ENCODE measurements at regions not wholly inside any gene's neighbourhood (a gene's known extent, or its start where the extent isn't known, plus 50 kb on each side); places are given as distances from the start of the nearest gene placed in this dataset.

DNA sequence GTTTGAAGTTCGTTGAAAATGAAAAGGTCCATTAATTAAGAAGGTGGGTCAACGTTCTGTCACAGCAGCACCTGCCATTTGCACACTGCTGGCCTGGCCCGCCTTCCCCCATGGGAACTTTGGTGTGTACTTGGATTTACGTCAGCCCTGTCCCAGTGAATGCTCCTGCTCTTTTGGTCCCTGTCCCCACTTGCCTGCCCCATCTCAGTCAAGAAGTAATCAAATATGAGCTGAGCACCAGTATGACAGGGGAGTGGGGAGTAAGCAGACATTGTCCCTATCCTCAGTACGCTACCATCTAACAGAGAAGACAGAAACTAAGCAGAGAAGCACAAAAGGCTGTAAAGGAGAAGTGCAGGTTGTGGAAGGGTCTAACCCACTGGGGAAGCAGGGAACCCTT is 65.1 kb downstream of the SLC4A3 start:
- Mint-ChIP-seq H3K36me3 (ENCODE audit: low read depth) (no peaks in the 10 kb centered on the region), H3K27me3 (ENCODE audit: low read depth) (peaks cover 21% of the 10 kb centered on the region), H3K4me3 (no peak overlapping the region), H3K27ac (no peak overlapping the region), H3K9me3 (no peaks in the 10 kb centered on the region), H3K4me1 (ENCODE audit: low read depth) (no peaks in the 10 kb centered on the region)

DNA sequence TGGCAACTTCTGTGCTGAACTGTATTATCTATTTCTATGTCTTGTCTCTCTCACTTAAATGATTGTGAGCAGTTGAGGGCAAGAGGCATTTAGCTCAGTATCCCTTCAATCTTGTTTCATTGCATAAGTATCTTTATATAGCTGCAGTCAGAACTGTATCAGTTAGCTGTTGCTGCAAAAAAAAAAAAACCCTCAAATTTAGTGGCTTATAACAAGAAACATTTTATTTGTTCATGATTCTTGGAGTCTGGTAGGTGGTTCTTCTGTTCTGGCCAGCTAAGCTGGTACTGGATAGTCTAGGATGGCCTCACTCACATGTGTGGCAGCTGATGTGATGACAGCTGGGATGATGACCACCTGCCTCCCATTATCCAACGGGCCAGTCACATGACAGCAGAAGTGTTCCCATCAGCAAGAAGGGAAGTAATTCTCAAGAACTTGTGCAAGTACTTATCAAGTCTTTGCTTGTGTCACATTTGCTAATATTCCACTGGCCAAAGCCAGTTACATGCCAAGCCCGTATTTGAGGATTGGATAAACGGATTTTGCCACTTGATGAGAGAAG is 67.8 kb downstream of the SLC4A3 start:
- Mint-ChIP-seq H3K36me3 (ENCODE audit: low read depth) (no peaks in the 10 kb centered on the region), H3K27ac (no peak overlapping the region), H3K4me3 (no peak overlapping the region), H3K27me3 (ENCODE audit: low read depth) (peaks cover 36% of the 10 kb centered on the region), H3K9me3 (no peaks in the 10 kb centered on the region), H3K4me1 (ENCODE audit: low read depth) (no peaks in the 10 kb centered on the region)

DNA sequence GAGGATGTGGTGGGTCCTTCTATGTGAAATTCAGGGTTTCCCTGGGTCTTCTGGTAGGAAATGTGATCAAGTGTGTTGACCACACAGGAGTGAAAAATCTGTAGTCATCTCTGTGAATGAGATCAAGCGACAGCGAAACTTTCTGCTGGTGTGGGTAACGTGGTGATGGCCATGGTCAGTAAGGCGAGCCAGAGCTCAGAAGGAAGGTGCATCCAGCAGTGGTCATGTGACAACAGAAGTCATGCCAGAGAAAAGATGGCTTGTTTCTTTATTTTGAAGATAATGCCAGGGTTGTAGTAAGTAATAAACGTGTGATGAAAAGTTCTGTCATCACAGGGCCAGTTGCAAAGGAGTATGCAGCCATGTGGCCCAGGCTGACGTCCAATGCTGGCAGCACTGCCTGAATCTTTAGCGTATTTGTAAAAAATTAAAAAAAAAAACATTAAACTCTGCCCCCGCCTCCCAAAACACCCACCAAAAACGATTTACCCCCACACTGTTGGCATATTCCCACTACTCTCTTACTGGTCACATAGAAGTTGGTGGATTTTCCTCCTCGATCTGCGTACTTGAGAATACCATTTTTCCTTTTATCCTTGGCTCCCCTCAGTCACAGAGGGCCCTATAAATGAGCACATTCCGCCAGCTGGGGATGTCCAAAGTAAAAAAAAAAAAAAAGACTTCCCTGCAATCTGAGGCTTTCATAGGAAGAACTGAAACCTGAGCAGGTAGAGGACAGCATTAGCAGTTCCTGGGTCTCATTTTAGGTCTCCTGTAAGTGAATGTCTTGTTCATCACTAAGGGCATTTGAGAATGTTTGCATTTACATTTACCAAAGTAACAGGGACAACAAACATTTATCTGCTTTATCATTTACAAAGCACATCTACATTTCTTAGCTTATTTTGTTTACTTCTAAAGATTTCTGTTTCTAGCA is 70.6 kb downstream of the SLC4A3 start:
- no peaks in the 10 kb centered on the region for H3K36me3 Mint-ChIP-seq (ENCODE audit: low read depth)
- H3K4me1 Mint-ChIP-seq (ENCODE audit: low read depth), result no peaks in the 10 kb centered on the region
- H3K27ac Mint-ChIP-seq, result no peak overlapping the region
- H3K27me3 Mint-ChIP-seq (ENCODE audit: low read depth), result peaks cover 36% of the 10 kb centered on the region
- no peak overlapping the region for H3K4me3 Mint-ChIP-seq
- no peaks in the 10 kb centered on the region for H3K9me3 Mint-ChIP-seq

DNA sequence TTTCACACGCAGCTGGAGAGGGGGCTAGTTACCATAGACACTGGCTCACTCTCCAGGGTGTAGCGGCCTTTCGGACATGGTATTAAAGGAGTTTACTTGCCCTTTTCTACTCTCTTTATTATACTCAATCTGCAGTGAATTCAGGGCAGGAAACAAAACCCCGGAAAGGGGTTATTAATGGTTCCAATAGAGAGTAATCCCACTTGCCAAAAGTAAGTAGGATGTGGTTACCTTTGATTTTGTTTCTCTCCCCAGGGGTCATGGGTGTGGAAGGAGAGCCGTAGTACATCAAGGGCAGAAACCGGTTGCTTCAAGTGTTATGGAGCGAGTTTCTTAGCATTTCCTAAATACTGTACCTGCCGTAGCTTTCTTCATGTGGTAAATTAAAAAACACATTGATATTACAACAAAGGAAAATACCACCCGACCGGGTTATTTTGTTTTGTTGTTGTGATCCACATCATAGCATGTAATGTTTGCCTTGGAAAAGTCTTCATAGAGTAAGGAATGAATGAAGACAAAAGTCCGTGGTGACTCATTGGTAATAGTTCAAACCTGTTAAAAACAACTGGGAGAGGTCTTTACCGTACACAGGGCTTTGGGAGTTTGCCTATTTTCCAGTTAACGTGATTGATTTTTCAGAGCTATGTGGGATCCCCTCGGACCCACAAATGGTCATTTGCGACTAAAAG is 71.5 kb downstream of the SLC4A3 start:
- no peaks in the 10 kb centered on the region for H3K4me1 Mint-ChIP-seq (ENCODE audit: low read depth)
- peaks cover 30% of the 10 kb centered on the region for H3K27me3 Mint-ChIP-seq (ENCODE audit: low read depth)
- no peak overlapping the region for H3K27ac Mint-ChIP-seq
- no peak overlapping the region for H3K4me3 Mint-ChIP-seq
- H3K36me3 Mint-ChIP-seq (ENCODE audit: low read depth), result no peaks in the 10 kb centered on the region
- H3K9me3 Mint-ChIP-seq, result no peaks in the 10 kb centered on the region

DNA sequence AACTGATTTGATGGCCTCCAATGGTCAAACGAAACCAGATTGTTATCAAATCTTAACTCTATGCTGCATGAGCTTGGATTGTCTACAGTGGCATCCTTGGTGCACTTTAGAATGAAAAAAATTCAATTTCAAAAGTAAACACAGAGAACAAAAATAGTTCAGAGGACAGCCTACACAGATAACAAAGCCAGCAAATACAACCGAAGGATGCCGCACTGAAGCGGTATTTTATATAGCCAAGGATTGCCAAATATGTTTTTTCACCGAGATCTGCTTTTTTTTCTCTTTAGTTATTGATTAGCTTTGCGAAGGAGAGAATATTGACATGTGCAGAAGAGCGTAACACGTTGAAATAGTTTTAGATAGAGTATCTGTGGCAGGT is 72.0 kb downstream of the SLC4A3 start:
- Mint-ChIP-seq H3K4me3 (no peak overlapping the region), H3K27ac (no peak overlapping the region), H3K4me1 (ENCODE audit: low read depth) (no peaks in the 10 kb centered on the region), H3K27me3 (ENCODE audit: low read depth) (peaks cover 30% of the 10 kb centered on the region), H3K36me3 (ENCODE audit: low read depth) (no peaks in the 10 kb centered on the region), H3K9me3 (no peaks in the 10 kb centered on the region)

DNA sequence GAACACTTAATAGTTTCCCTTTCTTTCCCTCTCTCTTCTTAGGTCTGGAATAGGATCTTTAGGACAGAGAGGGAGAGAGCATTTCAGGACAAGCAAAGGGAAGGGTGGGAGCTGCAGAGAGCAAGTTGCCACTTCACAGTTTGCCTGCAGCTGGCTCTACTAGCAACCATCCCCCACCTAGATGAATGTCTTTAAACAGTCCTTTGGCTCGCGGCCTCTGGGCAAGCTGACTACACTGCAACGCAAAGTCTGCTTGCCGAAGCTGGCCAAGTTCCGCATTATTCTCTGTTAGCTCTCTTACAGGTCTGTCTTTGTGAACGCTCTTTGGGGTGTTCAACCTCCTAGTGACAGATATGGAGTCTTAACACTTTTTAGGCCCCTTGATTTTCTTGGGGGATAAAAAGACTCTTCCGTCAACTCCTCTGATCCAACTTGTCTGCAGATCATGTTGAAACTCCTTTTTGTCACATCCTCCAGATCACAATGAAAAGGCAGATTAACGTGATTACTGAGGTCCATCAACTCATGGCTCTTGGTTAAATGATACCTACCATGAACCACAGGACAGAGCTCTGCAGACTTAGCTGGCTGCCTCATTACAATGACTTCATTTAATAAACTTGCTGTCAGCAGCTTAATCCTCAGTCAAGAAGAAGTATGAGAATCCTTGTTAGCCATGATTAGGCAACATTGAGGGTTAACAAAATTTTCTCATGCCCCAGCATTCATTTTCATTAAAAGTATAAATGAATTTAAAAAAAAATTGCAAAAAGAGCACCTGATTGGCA is 74.6 kb downstream of the SLC4A3 start:
- Mint-ChIP-seq H3K27ac (no peak overlapping the region), H3K9me3 (no peaks in the 10 kb centered on the region), H3K4me1 (ENCODE audit: low read depth) (no peaks in the 10 kb centered on the region), H3K36me3 (ENCODE audit: low read depth) (no peaks in the 10 kb centered on the region), H3K4me3 (no peak overlapping the region), H3K27me3 (ENCODE audit: low read depth) (peaks cover 15% of the 10 kb centered on the region)

DNA sequence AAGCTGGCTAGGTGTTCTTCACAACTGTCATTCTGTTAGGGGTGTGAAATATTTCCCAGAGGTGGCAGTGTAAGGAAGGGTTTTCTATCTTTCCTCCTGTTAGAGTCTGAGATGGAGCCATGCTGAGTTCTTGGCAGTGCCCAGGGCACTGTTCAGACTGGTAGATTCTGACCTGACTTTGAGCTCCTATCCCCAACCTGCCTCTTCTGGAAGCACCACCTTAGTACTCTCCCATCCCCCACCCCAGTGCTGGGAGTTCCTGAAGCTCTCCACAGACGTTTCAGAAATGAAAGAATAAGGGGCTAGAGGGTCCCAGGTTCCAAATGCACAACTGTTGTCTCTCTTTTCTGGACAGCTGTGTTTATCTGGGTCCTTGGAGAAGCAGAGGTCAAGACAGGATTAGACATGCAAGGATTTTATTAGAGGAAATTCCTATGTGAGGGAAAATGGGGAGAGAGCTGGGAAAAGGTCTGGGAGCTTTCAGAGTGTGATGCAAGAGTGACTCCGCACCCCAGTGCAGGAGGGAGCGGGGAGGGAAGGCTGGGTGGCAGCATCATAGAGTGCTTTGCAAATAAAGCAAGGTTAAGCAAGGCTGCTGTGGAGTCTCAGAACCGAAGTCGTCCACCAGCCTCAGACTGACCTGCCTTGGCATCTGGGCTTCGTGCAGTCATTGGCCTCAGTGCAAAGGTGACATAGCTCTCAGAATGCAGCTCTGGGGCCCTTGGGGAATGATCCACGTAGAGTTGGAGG is 75.5 kb downstream of the SLC4A3 start:
- no peaks in the 10 kb centered on the region for H3K9me3 Mint-ChIP-seq
- H3K36me3 Mint-ChIP-seq (ENCODE audit: low read depth), result no peaks in the 10 kb centered on the region
- H3K4me3 Mint-ChIP-seq, result no peak overlapping the region

DNA sequence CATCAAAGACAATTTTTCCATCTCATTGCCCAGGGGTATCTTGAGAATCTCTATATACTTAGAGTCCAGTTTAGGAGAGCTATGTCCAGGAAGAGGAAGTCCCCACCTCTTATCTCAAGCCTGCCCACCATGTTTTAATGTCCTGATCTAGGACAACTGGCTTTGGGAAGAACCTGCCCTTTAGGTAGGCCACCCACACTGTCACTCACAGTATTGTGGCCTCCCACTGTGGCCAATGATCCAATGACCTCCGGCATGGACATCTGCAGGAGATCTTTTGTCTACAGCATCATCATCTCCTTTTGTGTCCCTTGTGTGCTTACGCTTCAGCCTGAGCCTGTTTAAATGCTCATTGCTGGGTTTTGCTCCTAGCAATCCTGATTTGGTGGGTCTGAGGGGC is 77.4 kb downstream of the SLC4A3 start:
- H3K9me3 Mint-ChIP-seq, result no peaks in the 10 kb centered on the region
- H3K27ac Mint-ChIP-seq, result no peak overlapping the region
- H3K36me3 Mint-ChIP-seq (ENCODE audit: low read depth), result no peaks in the 10 kb centered on the region
- no peaks in the 10 kb centered on the region for H3K27me3 Mint-ChIP-seq (ENCODE audit: low read depth)
- no peak overlapping the region for H3K4me3 Mint-ChIP-seq
- H3K4me1 Mint-ChIP-seq (ENCODE audit: low read depth), result no peaks in the 10 kb centered on the region

More for the DNA sequence above, 75.5 kb downstream of the SLC4A3 start:
- Mint-ChIP-seq H3K27me3 (ENCODE audit: low read depth) (peaks cover 12% of the 10 kb centered on the region), H3K27ac (no peak overlapping the region), H3K4me1 (ENCODE audit: low read depth) (no peaks in the 10 kb centered on the region)

DNA sequence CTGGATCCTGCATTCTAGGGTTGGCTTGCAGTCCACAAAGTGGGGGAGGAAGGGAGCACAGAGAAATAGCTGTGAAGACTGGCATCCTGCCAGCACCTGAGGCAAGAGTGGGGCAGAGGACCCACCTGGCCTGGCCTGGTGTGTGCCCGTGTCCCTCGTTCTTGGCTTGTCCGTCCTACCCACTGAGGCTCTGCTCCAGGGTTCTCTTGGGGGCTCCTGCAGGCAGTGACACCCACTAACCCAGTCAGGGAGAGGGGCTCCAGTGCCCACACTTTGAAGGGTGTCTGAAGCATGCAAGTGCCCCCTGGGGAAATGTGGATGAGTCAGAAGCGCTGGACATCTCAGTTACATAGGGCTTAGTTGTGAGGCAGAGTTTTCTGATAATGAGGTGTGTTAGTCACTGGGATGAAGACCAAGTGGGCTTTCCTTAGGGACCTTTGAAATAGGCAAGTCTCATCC is 79.4 kb downstream of the SLC4A3 start:
- no peaks in the 10 kb centered on the region for H3K36me3 Mint-ChIP-seq (ENCODE audit: low read depth)
- H3K27me3 Mint-ChIP-seq (ENCODE audit: low read depth), result no peaks in the 10 kb centered on the region
- no peaks in the 10 kb centered on the region for H3K9me3 Mint-ChIP-seq
- H3K27ac Mint-ChIP-seq, result no peak overlapping the region
- no peaks in the 10 kb centered on the region for H3K4me1 Mint-ChIP-seq (ENCODE audit: low read depth)
- H3K4me3 Mint-ChIP-seq, result no peak overlapping the region

DNA sequence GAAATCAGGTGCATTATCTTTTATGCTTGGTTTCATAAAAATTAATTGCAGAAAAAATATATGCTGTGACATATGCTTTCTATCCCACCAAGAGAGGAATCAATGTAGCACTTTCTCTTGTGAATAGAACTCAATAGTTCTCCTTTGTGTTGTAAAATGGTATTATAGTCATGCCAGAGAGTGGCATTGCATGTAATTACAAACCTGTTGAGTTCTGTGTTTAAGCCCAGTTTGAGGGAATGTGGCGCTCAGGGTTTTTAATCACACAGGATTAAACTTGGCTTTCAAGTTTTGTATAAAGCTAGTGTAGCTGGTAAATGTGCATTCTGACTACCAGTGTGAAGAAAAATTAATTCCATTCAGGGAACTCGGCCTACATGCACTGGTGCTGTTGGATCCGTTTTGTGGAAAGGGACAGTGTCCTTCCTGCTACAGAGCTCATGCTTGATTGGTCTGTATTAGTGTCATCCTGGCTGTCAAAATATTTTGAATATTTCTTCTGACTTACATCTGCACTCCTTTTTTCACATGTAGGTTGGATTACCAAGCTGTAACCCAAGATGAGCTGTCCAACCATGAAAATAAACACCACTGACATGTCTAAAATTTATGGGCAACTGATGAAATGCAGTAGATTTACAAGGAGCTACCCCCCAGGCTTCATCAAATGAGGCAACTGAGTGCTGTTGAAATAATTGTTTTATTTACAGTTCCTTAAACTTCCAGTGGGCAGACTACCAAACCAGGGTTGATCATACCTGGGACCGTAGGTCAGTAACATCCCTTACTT is 80.3 kb downstream of the SLC4A3 start:
- Mint-ChIP-seq H3K27me3 (ENCODE audit: low read depth) (peaks cover 4% of the 10 kb centered on the region), H3K36me3 (ENCODE audit: low read depth) (no peaks in the 10 kb centered on the region), H3K4me3 (no peak overlapping the region), H3K9me3 (no peaks in the 10 kb centered on the region), H3K27ac (no peak overlapping the region), H3K4me1 (ENCODE audit: low read depth) (no peaks in the 10 kb centered on the region)

DNA sequence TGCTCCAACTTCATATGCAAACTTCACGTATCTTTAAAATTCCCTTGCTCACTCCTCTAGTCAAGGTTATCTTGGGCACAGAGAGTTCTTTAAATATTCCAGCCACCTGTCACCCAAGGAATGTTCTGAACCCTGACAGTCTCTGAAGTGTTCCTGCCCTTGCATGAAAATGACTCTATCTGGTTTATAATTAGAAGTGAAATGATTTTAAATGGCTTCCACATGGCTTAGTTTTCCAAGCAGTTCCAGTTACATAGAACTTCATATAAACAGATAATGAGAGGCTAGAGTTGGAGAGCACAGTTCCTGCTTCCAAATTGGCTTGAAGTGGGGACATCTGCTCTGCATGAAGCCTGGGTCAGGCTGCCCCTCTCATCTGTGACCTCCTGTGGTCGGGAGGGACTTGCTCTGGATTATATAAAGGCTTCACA is 81.9 kb downstream of the SLC4A3 start:
- Mint-ChIP-seq H3K4me1 (ENCODE audit: low read depth) (no peaks in the 10 kb centered on the region), H3K27me3 (ENCODE audit: low read depth) (peaks cover 8% of the 10 kb centered on the region), H3K36me3 (ENCODE audit: low read depth) (no peaks in the 10 kb centered on the region), H3K4me3 (no peak overlapping the region), H3K9me3 (peaks cover 5% of the 10 kb centered on the region), H3K27ac (no peak overlapping the region)

DNA sequence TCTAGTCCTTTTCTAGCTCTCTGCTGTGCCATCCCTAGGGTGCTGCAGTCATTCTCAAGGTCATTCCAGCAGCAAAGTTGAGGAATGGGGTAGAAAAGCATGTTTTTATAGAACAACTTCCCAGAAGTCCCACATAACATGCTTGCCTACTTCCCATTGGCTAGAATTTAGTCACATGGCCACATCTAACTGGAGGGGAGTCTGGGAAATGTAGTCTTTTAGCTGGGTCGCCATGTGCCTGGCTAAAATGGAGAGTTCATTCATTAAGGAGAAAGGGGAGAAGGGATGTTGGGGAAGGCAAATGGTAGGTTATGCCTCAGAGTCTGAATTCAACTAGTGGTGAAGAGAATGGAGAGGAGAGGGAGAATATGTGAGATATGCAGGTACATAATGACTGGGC is 85.7 kb downstream of the SLC4A3 start:
- Mint-ChIP-seq H3K27me3 (ENCODE audit: low read depth) (peaks cover 12% of the 10 kb centered on the region), H3K36me3 (ENCODE audit: low read depth) (no peaks in the 10 kb centered on the region), H3K4me3 (no peak overlapping the region), H3K4me1 (ENCODE audit: low read depth) (no peaks in the 10 kb centered on the region), H3K9me3 (peaks cover 5% of the 10 kb centered on the region), H3K27ac (no peak overlapping the region)

DNA sequence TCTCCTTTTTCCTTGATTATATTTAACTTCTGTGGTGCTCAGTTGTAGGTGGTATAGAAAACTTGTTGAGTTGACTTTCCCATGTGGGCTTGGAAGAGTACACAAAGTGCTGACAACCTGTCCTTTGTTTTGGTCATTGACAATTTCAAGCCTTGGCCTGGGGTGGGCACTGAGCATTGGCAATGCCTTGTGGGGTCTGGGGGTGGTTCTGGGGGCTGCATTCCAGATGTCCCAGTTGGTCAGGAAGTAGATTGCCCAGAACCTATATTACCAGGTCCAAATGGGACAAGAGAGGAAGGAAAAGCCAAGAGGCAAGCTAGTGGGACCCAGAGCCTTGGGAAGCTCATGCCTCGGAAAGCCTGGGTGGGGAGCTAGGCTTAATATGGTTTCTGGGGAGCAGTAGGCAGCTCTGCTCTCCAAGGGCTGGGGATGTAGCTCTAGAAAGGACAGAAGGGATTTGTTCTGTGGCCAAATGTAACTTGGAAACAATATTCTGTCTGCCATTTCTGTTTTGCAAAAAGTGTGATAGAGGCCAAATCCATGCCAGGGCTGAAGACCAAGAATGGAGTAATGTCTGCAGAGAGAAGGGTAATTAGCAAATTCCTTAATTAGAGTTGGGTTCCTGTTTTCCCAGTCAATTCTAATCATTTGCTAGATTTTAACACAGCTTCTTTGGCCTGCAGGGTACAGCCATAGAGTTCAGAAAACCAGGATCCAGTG is 87.4 kb downstream of the SLC4A3 start:
- peaks cover 5% of the 10 kb centered on the region for H3K9me3 Mint-ChIP-seq
- H3K36me3 Mint-ChIP-seq (ENCODE audit: low read depth), result no peaks in the 10 kb centered on the region
- no peak overlapping the region for H3K27ac Mint-ChIP-seq
- peaks cover 12% of the 10 kb centered on the region for H3K27me3 Mint-ChIP-seq (ENCODE audit: low read depth)
- no peaks in the 10 kb centered on the region for H3K4me1 Mint-ChIP-seq (ENCODE audit: low read depth)
- H3K4me3 Mint-ChIP-seq, result no peak overlapping the region

Measured in T-helper 1 cell treated with Interleukin-12 subunit alpha and Interleukin-12 subunit beta and Interleukin-4 antibody, amounts not matched to agents 30 μg/mL and 1 μg/mL, for 36 hours (primary cell).